GM12878 (cell line): ENCODE measurements at regions not wholly inside any gene's neighbourhood (a gene's known extent, or its start where the extent isn't known, plus 50 kb on each side); places are given as distances from the start of the nearest gene placed in this dataset.

Experiments
- BMI1 ChIP-seq: fragments of 450-650 bp; IDR thresholded peaks from 2 replicates; pipeline ENCODE4 v1.6.1; 2016; ENCODE audit warnings: mild to moderate bottlenecking, moderate library complexity, borderline replicate concordance
- NFYB ChIP-seq: IDR thresholded peaks from 2 replicates; pipeline ENCODE4 v1.6.1; 2011; ENCODE audit warnings: low read depth, mild to moderate bottlenecking, low read length, improper control_type of control experiment, moderate library complexity; ENCODE audit not compliant: insufficient read depth
- TF ChIP-seq, protein P1 (sequence below): fragments of 450-650 bp; IDR thresholded peaks from 2 replicates; pipeline ENCODE4 v1.6.1; 2017; ENCODE audit warnings: mild to moderate bottlenecking, moderate library complexity
- TF ChIP-seq, protein P2 (sequence below), 3 experiments: IDR thresholded peaks in 2 of 3; conservative IDR thresholded peaks in 1 of 3; 2 replicates each; pipeline ENCODE4 v1.5.1; 2011; ENCODE audit warnings: low read depth in 3 of 3, low read length in 3 of 3, mild to moderate bottlenecking in 3 of 3, control low read depth in 2 of 3, moderate library complexity in 2 of 3, inconsistent platforms in 1 of 3, mixed read lengths in 1 of 3; ENCODE audit not compliant: control insufficient read depth in 2 of 3, insufficient read depth in 1 of 3; ENCODE audit errors: extremely low read depth in 1 of 3

DNA sequence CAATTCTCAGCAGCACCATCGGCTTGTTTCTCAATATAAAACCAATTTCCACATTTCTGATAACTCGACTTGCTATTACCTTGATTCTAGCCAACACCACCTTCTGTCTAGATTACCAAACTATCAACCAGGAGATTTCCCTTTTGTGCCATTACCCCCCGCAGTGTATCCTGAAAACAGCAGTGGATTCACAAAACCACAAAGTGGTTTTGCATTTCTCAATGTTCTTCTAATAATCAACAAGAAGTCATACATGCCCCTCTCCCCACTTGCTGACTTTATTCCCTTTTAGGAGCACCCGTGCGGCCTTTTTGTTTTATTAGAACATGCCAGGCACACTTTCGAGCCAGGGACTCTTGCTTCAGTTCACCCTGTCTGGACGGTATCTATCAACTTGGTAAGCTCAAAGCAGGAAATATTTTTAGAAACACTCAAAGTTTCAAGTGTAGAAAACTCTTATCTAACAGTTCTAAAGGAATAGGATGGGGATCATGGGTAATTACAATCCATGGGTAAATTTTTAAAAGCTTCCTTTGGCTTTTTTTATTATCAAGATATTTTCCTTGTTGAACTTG is 967.4 kb downstream of the EFNB2 start:
- TF ChIP-seq, protein P1, sequence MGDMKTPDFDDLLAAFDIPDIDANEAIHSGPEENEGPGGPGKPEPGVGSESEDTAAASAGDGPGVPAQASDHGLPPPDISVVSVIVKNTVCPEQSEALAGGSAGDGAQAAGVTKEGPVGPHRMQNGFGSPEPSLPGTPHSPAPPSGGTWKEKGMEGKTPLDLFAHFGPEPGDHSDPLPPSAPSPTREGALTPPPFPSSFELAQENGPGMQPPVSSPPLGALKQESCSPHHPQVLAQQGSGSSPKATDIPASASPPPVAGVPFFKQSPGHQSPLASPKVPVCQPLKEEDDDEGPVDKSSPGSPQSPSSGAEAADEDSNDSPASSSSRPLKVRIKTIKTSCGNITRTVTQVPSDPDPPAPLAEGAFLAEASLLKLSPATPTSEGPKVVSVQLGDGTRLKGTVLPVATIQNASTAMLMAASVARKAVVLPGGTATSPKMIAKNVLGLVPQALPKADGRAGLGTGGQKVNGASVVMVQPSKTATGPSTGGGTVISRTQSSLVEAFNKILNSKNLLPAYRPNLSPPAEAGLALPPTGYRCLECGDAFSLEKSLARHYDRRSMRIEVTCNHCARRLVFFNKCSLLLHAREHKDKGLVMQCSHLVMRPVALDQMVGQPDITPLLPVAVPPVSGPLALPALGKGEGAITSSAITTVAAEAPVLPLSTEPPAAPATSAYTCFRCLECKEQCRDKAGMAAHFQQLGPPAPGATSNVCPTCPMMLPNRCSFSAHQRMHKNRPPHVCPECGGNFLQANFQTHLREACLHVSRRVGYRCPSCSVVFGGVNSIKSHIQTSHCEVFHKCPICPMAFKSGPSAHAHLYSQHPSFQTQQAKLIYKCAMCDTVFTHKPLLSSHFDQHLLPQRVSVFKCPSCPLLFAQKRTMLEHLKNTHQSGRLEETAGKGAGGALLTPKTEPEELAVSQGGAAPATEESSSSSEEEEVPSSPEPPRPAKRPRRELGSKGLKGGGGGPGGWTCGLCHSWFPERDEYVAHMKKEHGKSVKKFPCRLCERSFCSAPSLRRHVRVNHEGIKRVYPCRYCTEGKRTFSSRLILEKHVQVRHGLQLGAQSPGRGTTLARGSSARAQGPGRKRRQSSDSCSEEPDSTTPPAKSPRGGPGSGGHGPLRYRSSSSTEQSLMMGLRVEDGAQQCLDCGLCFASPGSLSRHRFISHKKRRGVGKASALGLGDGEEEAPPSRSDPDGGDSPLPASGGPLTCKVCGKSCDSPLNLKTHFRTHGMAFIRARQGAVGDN, result no peak
- TF ChIP-seq BMI1 (no peak), NFYB (no peak)
- TF ChIP-seq, protein P2, sequence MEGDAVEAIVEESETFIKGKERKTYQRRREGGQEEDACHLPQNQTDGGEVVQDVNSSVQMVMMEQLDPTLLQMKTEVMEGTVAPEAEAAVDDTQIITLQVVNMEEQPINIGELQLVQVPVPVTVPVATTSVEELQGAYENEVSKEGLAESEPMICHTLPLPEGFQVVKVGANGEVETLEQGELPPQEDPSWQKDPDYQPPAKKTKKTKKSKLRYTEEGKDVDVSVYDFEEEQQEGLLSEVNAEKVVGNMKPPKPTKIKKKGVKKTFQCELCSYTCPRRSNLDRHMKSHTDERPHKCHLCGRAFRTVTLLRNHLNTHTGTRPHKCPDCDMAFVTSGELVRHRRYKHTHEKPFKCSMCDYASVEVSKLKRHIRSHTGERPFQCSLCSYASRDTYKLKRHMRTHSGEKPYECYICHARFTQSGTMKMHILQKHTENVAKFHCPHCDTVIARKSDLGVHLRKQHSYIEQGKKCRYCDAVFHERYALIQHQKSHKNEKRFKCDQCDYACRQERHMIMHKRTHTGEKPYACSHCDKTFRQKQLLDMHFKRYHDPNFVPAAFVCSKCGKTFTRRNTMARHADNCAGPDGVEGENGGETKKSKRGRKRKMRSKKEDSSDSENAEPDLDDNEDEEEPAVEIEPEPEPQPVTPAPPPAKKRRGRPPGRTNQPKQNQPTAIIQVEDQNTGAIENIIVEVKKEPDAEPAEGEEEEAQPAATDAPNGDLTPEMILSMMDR (IDR thresholded peaks at IDR 0.05 in 2 of 3, conservative IDR thresholded peaks at IDR 0.05 in 1 of 3; ENCODE audit: control insufficient read depth in 2 of 3, extremely low read depth in 1 of 3, insufficient read depth in 1 of 3, low read depth in 3 of 3, low read length in 3 of 3), result no peak
